Liver (tissue), 8 donors: ENCODE measurements at regions not wholly inside any gene's neighbourhood (a gene's known extent, or its start where the extent isn't known, plus 50 kb on each side); places are given as distances from the start of the nearest gene placed in this dataset.

ENCODE experiments used
- DNase-seq: peaks from one replicate; pipeline ENCODE4 v3.0.0-alpha.2; 2017; ENCODE audit warnings: low spot score
- H3K27ac ChIP-seq, 2 donors: one replicate each; pipeline ENCODE4 v1.7.0; 2013; ENCODE audit warnings: inconsistent platforms in 2 of 2, low read length in 2 of 2, control low read depth in 1 of 2, low read depth in 1 of 2, mild to moderate bottlenecking in 1 of 2
- H3K27me3 ChIP-seq, 4 donors: one replicate each; pipeline versions ENCODE4 v1.6.1 to v1.7.0; 2013; ENCODE audit warnings: low read length in 3 of 4, inconsistent platforms in 1 of 4, mild to moderate bottlenecking in 1 of 4, moderate library complexity in 1 of 4; ENCODE audit not compliant: control insufficient read depth in 4 of 4, insufficient read depth in 4 of 4
- H3K36me3 ChIP-seq, 4 donors: one replicate each; pipeline versions ENCODE4 v1.6.1 to v1.7.0; 2013; ENCODE audit warnings: low read length in 3 of 4, mild to moderate bottlenecking in 3 of 4, low read depth in 1 of 4, moderate library complexity in 1 of 4; ENCODE audit not compliant: control insufficient read depth in 4 of 4, insufficient read depth in 3 of 4
- H3K4me1 ChIP-seq, 4 donors: one replicate each; pipeline versions ENCODE4 v1.6.1 to v1.7.0; 2013; ENCODE audit warnings: low read length in 3 of 4, mild to moderate bottlenecking in 3 of 4, moderate library complexity in 1 of 4; ENCODE audit not compliant: control insufficient read depth in 4 of 4, insufficient read depth in 4 of 4
- H3K4me3 ChIP-seq, 3 donors: one replicate each; pipeline versions ENCODE4 v1.6.1 to v1.7.0; 2013; ENCODE audit warnings: low read length in 3 of 3, control low read depth in 1 of 3, low read depth in 1 of 3, mild to moderate bottlenecking in 1 of 3
- H3K9ac ChIP-seq, 2 donors: one replicate each; pipeline ENCODE4 v1.7.0; 2013; ENCODE audit warnings: low read length in 2 of 2, mild to moderate bottlenecking in 2 of 2, moderate library complexity in 2 of 2, control low read depth in 1 of 2, low read depth in 1 of 2
- H3K9me3 ChIP-seq, 4 donors: one replicate each; pipeline versions ENCODE4 v1.6.1 to v1.7.0; 2013; ENCODE audit warnings: low read length in 3 of 4; ENCODE audit not compliant: control insufficient read depth in 4 of 4
- ATF3 ChIP-seq: IDR thresholded peaks from 2 replicates; pipeline ENCODE4 v1.6.1; 2016; ENCODE audit warnings: antibody characterized with exemption
- FOXA1 ChIP-seq: IDR thresholded peaks from 2 replicates; pipeline ENCODE4 v1.6.1; 2016; ENCODE audit warnings: antibody characterized with exemption
- GABPA ChIP-seq, 2 donors: IDR thresholded peaks in 1 of 2; conservative IDR thresholded peaks in 1 of 2; 2 replicates each; pipeline ENCODE4 v1.6.1; 2016; ENCODE audit warnings: antibody characterized with exemption in 2 of 2, mild to moderate bottlenecking in 1 of 2, moderate library complexity in 1 of 2
- JUND ChIP-seq, 2 donors: IDR thresholded peaks; 2 replicates each; pipeline ENCODE4 v1.6.1; 2016; ENCODE audit warnings: antibody characterized with exemption in 2 of 2
- REST ChIP-seq: IDR thresholded peaks from 2 replicates; pipeline ENCODE4 v1.6.1; 2016; ENCODE audit warnings: antibody characterized with exemption, mild to moderate bottlenecking
- RXRA ChIP-seq, 2 donors: IDR thresholded peaks; 2 replicates each; pipeline ENCODE4 v1.6.1; 2017 to 2018; ENCODE audit warnings: antibody characterized with exemption in 2 of 2, mild to moderate bottlenecking in 1 of 2
- SP1 ChIP-seq: IDR thresholded peaks from 2 replicates; pipeline ENCODE4 v1.6.1; 2018; ENCODE audit warnings: antibody characterized with exemption, mild to moderate bottlenecking
- TAF1 ChIP-seq: conservative IDR thresholded peaks from 2 replicates; pipeline ENCODE4 v1.6.1; 2016; ENCODE audit warnings: antibody characterized with exemption, mild to moderate bottlenecking
- YY1 ChIP-seq: IDR thresholded peaks from 2 replicates; pipeline ENCODE4 v1.6.1; 2016; ENCODE audit warnings: antibody characterized with exemption, mild to moderate bottlenecking
- ZBTB33 ChIP-seq: IDR thresholded peaks from 2 replicates; pipeline ENCODE4 v1.6.1; 2016; ENCODE audit warnings: antibody characterized with exemption
- WGBS: extraction: QIAGEN DNeasy Blood & Tissue Kit; methylation state at CpG from one replicate; pipeline ENCODE4 v1.1.7; 2013; 5-methylcytosine and 5-hydroxymethylcytosine counted together
- TF ChIP-seq, protein P1 (sequence below): fragments of 150-350 bp; IDR thresholded peaks from 2 replicates; pipeline ENCODE4 v1.5.1; 2017; ENCODE audit warnings: improper control_type of control experiment, low read depth, low read length; ENCODE audit not compliant: missing input control
- TF ChIP-seq, protein P2 (sequence below): IDR thresholded peaks from 2 replicates; pipeline ENCODE4 v1.6.1; 2016; ENCODE audit warnings: antibody characterized with exemption
- donor health status: healthy.
- donor health status: healthy.
- donor health status: healthy.
- donor health status: healthy.
- donor health status: healthy.

- DNase-seq = no peak
- Histone ChIP-seq H3K36me3 (no peaks in the 10 kb centered on the region), H3K4me3 (no peak overlapping the region), H3K27ac (no peak overlapping the region), H3K9ac (no peak overlapping the region), H3K9me3 (no peaks in the 10 kb centered on the region), H3K27me3 (peaks cover 0 to 3% (median under 1%) of the 10 kb centered on the region in 4 donors), H3K4me1 (no peaks in the 10 kb centered on the region)
- TF ChIP-seq ATF3 (no peak), ZBTB33 (no peak), YY1 (no peak), GABPA (IDR thresholded peaks at IDR 0.05 in 1 of 2, conservative IDR thresholded peaks at IDR 0.05 in 1 of 2) (no peak), SP1 (no peak), JUND (IDR thresholded peaks at IDR 0.05) (no peak), RXRA (IDR thresholded peaks at IDR 0.05) (no peak), FOXA1 (no peak), TAF1 (no peak)
- TF ChIP-seq, protein P1, sequence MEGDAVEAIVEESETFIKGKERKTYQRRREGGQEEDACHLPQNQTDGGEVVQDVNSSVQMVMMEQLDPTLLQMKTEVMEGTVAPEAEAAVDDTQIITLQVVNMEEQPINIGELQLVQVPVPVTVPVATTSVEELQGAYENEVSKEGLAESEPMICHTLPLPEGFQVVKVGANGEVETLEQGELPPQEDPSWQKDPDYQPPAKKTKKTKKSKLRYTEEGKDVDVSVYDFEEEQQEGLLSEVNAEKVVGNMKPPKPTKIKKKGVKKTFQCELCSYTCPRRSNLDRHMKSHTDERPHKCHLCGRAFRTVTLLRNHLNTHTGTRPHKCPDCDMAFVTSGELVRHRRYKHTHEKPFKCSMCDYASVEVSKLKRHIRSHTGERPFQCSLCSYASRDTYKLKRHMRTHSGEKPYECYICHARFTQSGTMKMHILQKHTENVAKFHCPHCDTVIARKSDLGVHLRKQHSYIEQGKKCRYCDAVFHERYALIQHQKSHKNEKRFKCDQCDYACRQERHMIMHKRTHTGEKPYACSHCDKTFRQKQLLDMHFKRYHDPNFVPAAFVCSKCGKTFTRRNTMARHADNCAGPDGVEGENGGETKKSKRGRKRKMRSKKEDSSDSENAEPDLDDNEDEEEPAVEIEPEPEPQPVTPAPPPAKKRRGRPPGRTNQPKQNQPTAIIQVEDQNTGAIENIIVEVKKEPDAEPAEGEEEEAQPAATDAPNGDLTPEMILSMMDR = no peak
- TF ChIP-seq, protein P2, sequence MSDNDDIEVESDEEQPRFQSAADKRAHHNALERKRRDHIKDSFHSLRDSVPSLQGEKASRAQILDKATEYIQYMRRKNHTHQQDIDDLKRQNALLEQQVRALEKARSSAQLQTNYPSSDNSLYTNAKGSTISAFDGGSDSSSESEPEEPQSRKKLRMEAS = no peak
- 98% methylated on average over 1 of the region's 1 CpG for WGBS
Measured at GRCh38 chr1:115196296-115196695, 107.0 kb upstream of the TSPAN2 start.

- H3K9ac ChIP-seq = no peak overlapping the region
- H3K4me3 ChIP-seq = no peak overlapping the region
- DNase-seq = no peak
- TF ChIP-seq REST (no peak), RXRA (IDR thresholded peaks at IDR 0.05) (no peak)
- no peaks in the 10 kb centered on the region for H3K9me3 ChIP-seq
- H3K27me3 ChIP-seq = peaks cover 0 to 3% (median under 1%) of the 10 kb centered on the region in 4 donors
- H3K27ac ChIP-seq = no peak overlapping the region
- WGBS = 27% methylated on average over 2 of the region's 2 CpGs
- no peaks in the 10 kb centered on the region for H3K4me1 ChIP-seq
- no peaks in the 10 kb centered on the region for H3K36me3 ChIP-seq
Measured at GRCh38 chr1:115194506-115194905, 105.2 kb upstream of the TSPAN2 start.
